ENCODE measurements at regions not wholly inside any gene's neighbourhood (a gene's known extent, or its start where the extent isn't known, plus 50 kb on each side); places are given as distances from the start of the nearest gene placed in this dataset.

DNA sequence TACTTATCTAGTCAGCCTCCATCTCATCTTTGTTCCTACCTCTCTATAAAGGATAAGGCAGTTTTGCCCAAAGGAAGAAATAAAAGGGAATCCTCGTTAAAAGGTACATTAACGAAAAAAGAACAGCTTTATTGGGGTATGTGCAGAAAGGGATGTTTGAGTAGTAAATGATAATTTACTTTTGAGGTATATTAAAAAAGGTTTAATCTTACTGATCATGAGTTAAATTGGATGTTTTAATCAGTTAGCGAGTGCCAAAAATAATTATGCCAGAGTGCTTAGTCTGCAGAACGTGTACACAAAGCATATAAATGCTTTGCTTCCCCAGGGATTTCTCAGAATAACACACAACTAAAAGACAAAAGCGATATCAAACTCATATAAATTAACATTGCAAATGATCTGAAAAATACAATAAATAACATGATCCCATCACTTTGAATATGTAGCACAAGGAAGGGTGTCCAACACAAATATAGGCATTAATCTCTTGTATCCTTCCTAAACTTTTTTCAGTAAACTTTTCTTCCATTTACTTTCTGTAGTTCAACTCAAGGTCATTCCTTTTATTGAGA, 865.0 kb downstream of the NR2F1-AS1 start:
- Histone ChIP-seq H3K36me3 (ENCODE audit: control insufficient read depth in 2 of 3, insufficient read depth in 3 of 3, low read length in 3 of 3) (no peaks in the 10 kb centered on the region), H3K9me3 (ENCODE audit: control insufficient read depth in 2 of 3, insufficient read depth in 1 of 3, low read length in 3 of 3) (no peaks in the 10 kb centered on the region), H3K27ac (ENCODE audit: low read depth in 2 of 2, low read length in 2 of 2) (no peak overlapping the region), H3K9ac (ENCODE audit: low read length in 3 of 3) (no peak overlapping the region), H3K4me3 (ENCODE audit: low read length in 3 of 3) (no peak overlapping the region), H3K27me3 (ENCODE audit: control insufficient read depth, insufficient read depth, low read length) (no peaks in the 10 kb centered on the region), H3K4me1 (ENCODE audit: control insufficient read depth in 2 of 3, insufficient read depth in 2 of 3, low read depth in 1 of 3, low read length in 3 of 3) (no peaks in the 10 kb centered on the region)
- intact Hi-C loops (cut with DNase I), result no loop called here
- no peak for TF ChIP-seq CTCF (IDR thresholded peaks at IDR 0.05; ENCODE audit: borderline replicate concordance, extremely low read depth, insufficient read depth)
- no peak for FAIRE-seq
- peak in 2 of 5 donors; percentile 52 to 67 for DNase-seq

DNA sequence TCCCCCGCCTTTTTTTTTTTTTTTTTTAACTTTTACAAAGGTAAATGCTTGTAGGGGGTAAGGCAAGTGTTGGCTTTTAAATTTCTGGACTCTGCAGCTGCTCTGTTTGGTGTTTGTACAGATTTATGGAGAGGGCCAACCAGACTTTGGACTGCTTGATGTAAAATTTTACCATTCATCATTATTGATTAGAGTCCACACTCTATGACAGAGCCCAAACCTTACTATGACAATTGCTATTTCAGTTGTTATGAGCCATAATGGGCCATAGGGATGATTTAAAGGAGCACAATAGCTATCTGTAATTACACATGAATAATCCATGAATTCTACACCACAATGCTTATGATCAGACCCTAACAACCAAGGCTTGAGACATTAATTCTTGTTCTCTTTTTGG, 867.2 kb downstream of the NR2F1-AS1 start:
- H3K4me1 ChIP-seq (ENCODE audit: control insufficient read depth in 2 of 3, insufficient read depth in 2 of 3, low read depth in 1 of 3, low read length in 3 of 3), result no peaks in the 10 kb centered on the region
- no peak overlapping the region for H3K27ac ChIP-seq (ENCODE audit: low read depth in 2 of 2, low read length in 2 of 2)
- no peaks in the 10 kb centered on the region for H3K27me3 ChIP-seq (ENCODE audit: control insufficient read depth, insufficient read depth, low read length)
- no peak for DNase-seq
- no peak overlapping the region for H3K4me3 ChIP-seq (ENCODE audit: low read length in 3 of 3)
- FAIRE-seq, result no peak
- intact Hi-C loops (cut with DNase I), result no loop called here
- no peaks in the 10 kb centered on the region for H3K36me3 ChIP-seq (ENCODE audit: control insufficient read depth in 2 of 3, insufficient read depth in 3 of 3, low read length in 3 of 3)
- H3K9me3 ChIP-seq (ENCODE audit: control insufficient read depth in 2 of 3, insufficient read depth in 1 of 3, low read length in 3 of 3), result no peaks in the 10 kb centered on the region
- TF ChIP-seq CTCF (IDR thresholded peaks at IDR 0.05; ENCODE audit: borderline replicate concordance, extremely low read depth, insufficient read depth), result no peak
- no peak overlapping the region for H3K9ac ChIP-seq (ENCODE audit: low read length in 3 of 3)

GRCh38 chr5:92713335-92713743, 867.7 kb downstream of the NR2F1-AS1 start:
- Histone ChIP-seq H3K27ac (ENCODE audit: low read depth in 2 of 2, low read length in 2 of 2) (no peak overlapping the region), H3K27me3 (ENCODE audit: control insufficient read depth, insufficient read depth, low read length) (no peaks in the 10 kb centered on the region), H3K4me1 (ENCODE audit: control insufficient read depth in 2 of 3, insufficient read depth in 2 of 3, low read depth in 1 of 3, low read length in 3 of 3) (no peaks in the 10 kb centered on the region), H3K9ac (ENCODE audit: low read length in 3 of 3) (no peak overlapping the region), H3K9me3 (ENCODE audit: control insufficient read depth in 2 of 3, insufficient read depth in 1 of 3, low read length in 3 of 3) (no peaks in the 10 kb centered on the region), H3K36me3 (ENCODE audit: control insufficient read depth in 2 of 3, insufficient read depth in 3 of 3, low read length in 3 of 3) (no peaks in the 10 kb centered on the region), H3K4me3 (ENCODE audit: low read length in 3 of 3) (no peak overlapping the region)
- no peak for TF ChIP-seq CTCF (IDR thresholded peaks at IDR 0.05; ENCODE audit: borderline replicate concordance, extremely low read depth, insufficient read depth)
- FAIRE-seq (no peak), DNase-seq (peak in 4 of 5 donors; percentile 13 to 38 (median 34))
- intact Hi-C loops (cut with DNase I), result no loop called here

- Histone ChIP-seq H3K36me3 (ENCODE audit: control insufficient read depth in 2 of 3, insufficient read depth in 3 of 3, low read length in 3 of 3) (no peaks in the 10 kb centered on the region), H3K4me1 (ENCODE audit: control insufficient read depth in 2 of 3, insufficient read depth in 2 of 3, low read depth in 1 of 3, low read length in 3 of 3) (no peaks in the 10 kb centered on the region), H3K9me3 (ENCODE audit: control insufficient read depth in 2 of 3, insufficient read depth in 1 of 3, low read length in 3 of 3) (no peaks in the 10 kb centered on the region), H3K4me3 (ENCODE audit: low read length in 3 of 3) (no peak overlapping the region), H3K9ac (ENCODE audit: low read length in 3 of 3) (no peak overlapping the region), H3K27me3 (ENCODE audit: control insufficient read depth, insufficient read depth, low read length) (no peaks in the 10 kb centered on the region), H3K27ac (ENCODE audit: low read depth in 2 of 2, low read length in 2 of 2) (no peak overlapping the region)
- DNase-seq (no peak), FAIRE-seq (no peak)
- intact Hi-C loops (cut with DNase I), result no loop called here
- no peak for TF ChIP-seq CTCF (IDR thresholded peaks at IDR 0.05; ENCODE audit: borderline replicate concordance, extremely low read depth, insufficient read depth)
Observed at GRCh38 chr5:92711956-92712355, 869.1 kb downstream of the NR2F1-AS1 start.
